ENCODE measurements at regions not wholly inside any gene's neighbourhood (a gene's known extent, or its start where the extent isn't known, plus 50 kb on each side); places are given as distances from the start of the nearest gene placed in this dataset.
"Not testable (repeated sequence)": the region's sequence is repeated elsewhere in the genome, so short reads cannot be mapped to it uniquely, and the experiment has no call there.

- DNase-seq = peak; percentile 38 to 57
Measured at GRCh38 chr2:143841935-143842334, 678.0 kb downstream of the ZEB2 start.

GRCh38 chr2:143840601-143841000, 679.3 kb downstream of the ZEB2 start:
- DNase-seq = no peak

GRCh38 chr2:143840194-143840593, 679.7 kb downstream of the ZEB2 start:
- DNase-seq = no peak

- no peak for DNase-seq
Measured at GRCh38 chr2:143839456-143839855, 680.5 kb downstream of the ZEB2 start.

GRCh38 chr2:143837055-143837454, 682.9 kb downstream of the ZEB2 start:
- DNase-seq = not testable (repeated sequence)

GRCh38 chr2:143835481-143835880, 684.4 kb downstream of the ZEB2 start:
- DNase-seq = no peak

- no peak for DNase-seq
Measured at GRCh38 chr2:143833015-143833660, 686.8 kb downstream of the ZEB2 start.

GRCh38 chr2:143830476-143830875, 689.4 kb downstream of the ZEB2 start:
- DNase-seq = no peak

- no peak for DNase-seq
Measured at GRCh38 chr2:143828763-143829537, 691.0 kb downstream of the ZEB2 start.

- DNase-seq = no peak
Measured at GRCh38 chr2:143824791-143825190, 695.1 kb downstream of the ZEB2 start.

- DNase-seq = no peak
Measured at GRCh38 chr2:143823876-143824275, 694.7 kb downstream of the ARHGAP15 start.

- DNase-seq = no peak
Measured at GRCh38 chr2:143823296-143823695, 694.1 kb downstream of the ARHGAP15 start.

GRCh38 chr2:143822736-143823135, 693.5 kb downstream of the ARHGAP15 start:
- no peak for DNase-seq

GRCh38 chr2:143819764-143820163, 690.5 kb downstream of the ARHGAP15 start:
- DNase-seq = no peak

- DNase-seq = peak; percentile 41 to 43
Measured at GRCh38 chr2:143819190-143819735, 690.0 kb downstream of the ARHGAP15 start.
